GM13976 (cell line): ENCODE measurements at regions not wholly inside any gene's neighbourhood (a gene's known extent, or its start where the extent isn't known, plus 50 kb on each side); places are given as distances from the start of the nearest gene placed in this dataset.
"Not testable (repeated sequence)": the region's sequence is repeated elsewhere in the genome, so short reads cannot be mapped to it uniquely, and the experiment has no call there.

Source experiments
- DNase-seq: peaks from one replicate; pipeline ENCODE4 v3.0.0; 2012; ENCODE audit warnings: low spot score
- CTCF ChIP-seq: IDR thresholded peaks from 2 replicates; pipeline ENCODE4 v1.5.1; 2012; ENCODE audit warnings: borderline replicate concordance, mild to moderate bottlenecking; ENCODE audit not compliant: insufficient read depth; ENCODE audit errors: extremely low read depth, missing control alignments, control extremely low read depth
- in situ Hi-C: fragments of 300-500 bp; cut with MboI; formaldehyde crosslinking; loops from one replicate; pipeline ENCODE4 v1.12.0; 2022; ENCODE audit warnings: low sequenced_read_pairs, mixed read lengths, inconsistent platforms; ENCODE audit not compliant: unreplicated experiment

DNA sequence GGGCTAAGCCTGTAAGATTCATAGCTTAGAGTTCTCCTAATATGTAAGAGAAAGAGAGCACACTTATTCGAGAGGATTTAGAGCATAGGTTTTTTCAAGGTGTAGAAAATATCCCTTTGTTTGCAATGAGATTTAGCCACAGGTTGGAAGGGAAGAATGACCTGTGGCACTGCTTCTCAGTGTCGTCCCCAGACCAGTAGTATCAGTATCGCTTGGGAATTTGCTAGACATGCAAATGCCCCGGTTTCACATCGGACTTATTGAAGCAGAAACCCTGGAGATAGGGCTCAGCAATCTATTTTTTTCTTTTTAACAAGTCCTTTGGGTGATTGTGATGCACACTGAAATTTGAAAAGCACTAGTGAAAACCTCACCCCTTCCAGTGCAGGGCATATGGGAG is 362.6 kb upstream of the C11orf87 start:
- TF ChIP-seq CTCF, result no peak
- in situ Hi-C loops, result no loop called here
- DNase-seq, result no peak

GRCh38 chr11:109061394-109061793 is 360.6 kb upstream of the C11orf87 start:
- in situ Hi-C loops, result no loop called here
- no peak for DNase-seq
- TF ChIP-seq CTCF, result no peak

GRCh38 chr11:109062445-109062844 is 359.5 kb upstream of the C11orf87 start:
- no peak for TF ChIP-seq CTCF
- DNase-seq, result no peak
- in situ Hi-C loops, result no loop called here

DNA sequence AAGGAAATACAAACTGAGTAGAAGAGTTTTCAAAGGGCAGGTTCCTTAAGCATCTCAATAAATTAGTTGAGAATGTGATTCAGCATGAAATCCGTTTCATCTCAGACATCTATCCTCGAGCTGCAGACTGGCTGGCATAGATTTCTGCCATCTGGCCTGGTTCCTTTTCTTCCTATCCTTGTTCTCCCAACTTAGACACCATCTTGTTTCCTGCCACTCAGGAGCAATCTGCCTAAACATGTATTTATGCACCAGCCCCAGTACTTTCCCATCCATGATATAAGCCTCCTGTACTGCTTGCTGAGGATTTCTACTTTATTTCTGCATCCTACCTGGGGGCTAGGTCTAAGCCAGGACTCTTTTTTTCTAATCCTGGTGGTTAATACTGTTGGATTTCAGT is 359.1 kb upstream of the C11orf87 start:
- DNase-seq, result no peak
- in situ Hi-C loops, result no loop called here
- no peak for TF ChIP-seq CTCF

DNA sequence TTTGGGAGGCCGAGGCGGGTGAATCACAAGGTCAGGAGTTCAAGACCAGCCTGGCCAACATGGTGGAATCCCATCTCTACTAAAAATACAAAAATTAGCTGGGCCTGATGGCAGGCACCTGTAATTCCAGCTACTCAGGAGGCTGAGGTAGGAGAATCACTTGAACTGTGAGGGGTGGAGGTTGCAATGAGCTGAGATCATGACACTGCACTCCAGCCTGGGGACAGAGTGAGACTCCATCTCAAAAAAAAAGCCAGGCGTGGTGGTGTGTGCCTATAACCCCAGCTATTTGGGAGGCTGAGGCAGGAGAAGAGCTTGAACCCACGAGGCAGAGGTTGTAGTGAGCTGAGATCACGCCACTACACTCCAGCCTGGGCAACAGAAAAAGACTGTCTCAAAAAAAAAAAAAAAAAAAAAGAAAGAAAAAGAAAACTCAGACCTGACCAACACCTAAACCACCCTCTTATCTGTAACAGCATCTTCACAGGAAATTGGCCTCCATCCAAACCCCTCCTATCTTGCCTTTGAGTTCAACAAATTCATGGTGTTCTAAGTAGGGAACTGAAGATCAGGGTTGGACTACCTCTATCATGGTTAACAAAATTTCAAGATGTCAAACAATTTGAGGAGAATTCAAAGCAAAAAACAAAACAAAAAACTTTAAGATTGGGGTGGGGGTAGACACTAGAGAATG is 357.2 kb upstream of the C11orf87 start:
- DNase-seq, in situ Hi-C loops: not testable (repeated sequence)

DNA sequence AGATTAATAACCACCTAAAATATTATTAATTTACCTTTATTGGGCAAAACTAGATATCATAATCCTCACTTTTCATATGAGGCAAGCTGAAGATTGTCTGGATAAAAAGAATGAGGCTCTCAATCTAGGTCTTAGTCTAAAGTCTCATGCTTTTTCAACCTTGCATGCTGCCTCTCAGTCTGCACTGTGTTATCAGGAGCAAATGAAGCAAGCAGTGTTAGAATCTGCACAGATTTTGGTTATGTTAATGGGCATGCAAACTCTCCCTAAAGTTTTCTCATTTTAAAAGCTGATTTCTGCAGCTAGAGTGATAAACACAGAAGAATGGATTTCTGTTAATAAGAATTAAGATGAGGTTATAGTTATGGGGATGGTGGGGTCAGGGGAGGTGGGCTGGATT is 350.7 kb upstream of the C11orf87 start:
- no peak for TF ChIP-seq CTCF
- DNase-seq, result no peak
- in situ Hi-C loops, result no loop called here

- DNase-seq, result no peak
- in situ Hi-C loops, result no loop called here
- no peak for TF ChIP-seq CTCF
Observed at GRCh38 chr11:109071712-109072524, 350.1 kb upstream of the C11orf87 start.
